H1 (cell line): ENCODE measurements at regions not wholly inside any gene's neighbourhood (a gene's known extent, or its start where the extent isn't known, plus 50 kb on each side); places are given as distances from the start of the nearest gene placed in this dataset.

ENCODE experiments used
- ATF2 ChIP-seq: IDR thresholded peaks from 2 replicates; pipeline ENCODE4 v1.6.1; 2012; ENCODE audit warnings: low read length, inconsistent platforms
- CEBPB ChIP-seq: IDR thresholded peaks from 2 replicates; pipeline ENCODE4 v1.6.1; 2012; ENCODE audit warnings: low read depth, low read length
- EP300 ChIP-seq, 2 experiments: IDR thresholded peaks; 1 replicate in 1 of 2; 2 replicates in 1 of 2; pipeline ENCODE4 v1.6.1; 2011 to 2012; ENCODE audit warnings: low read depth in 2 of 2, low read length in 2 of 2, mild to moderate bottlenecking in 2 of 2, borderline replicate concordance in 1 of 2, inconsistent platforms in 1 of 2, moderate library complexity in 1 of 2
- KDM4A ChIP-seq: IDR thresholded peaks from one replicate; pipeline ENCODE4 v1.7.1; 2012; ENCODE audit warnings: low read depth, mild to moderate bottlenecking, moderate library complexity, low read length, inconsistent platforms; ENCODE audit not compliant: severe bottlenecking
- SAP30 ChIP-seq: fragments of 300-600 bp; sonication (generic); IDR thresholded peaks from 2 replicates; pipeline ENCODE4 v1.7.1; 2012; ENCODE audit warnings: low read length, moderate library complexity, mild to moderate bottlenecking, inconsistent platforms; ENCODE audit not compliant: insufficient read depth, insufficient replicate concordance
- TAF7 ChIP-seq: optimal IDR thresholded peaks from 2 replicates; pipeline ENCODE3; 2011; ENCODE audit warnings: low read depth, mild to moderate bottlenecking, inconsistent platforms, low read length, moderate library complexity, borderline replicate concordance
- TCF12 ChIP-seq: IDR thresholded peaks from 2 replicates; pipeline ENCODE4 v1.6.1; 2011; ENCODE audit warnings: low read depth, mild to moderate bottlenecking, low read length
- TF ChIP-seq, protein P1 (sequence below): IDR thresholded peaks from 2 replicates; pipeline ENCODE4 v1.6.1; 2012; ENCODE audit warnings: inconsistent platforms

GRCh38 chr14:101065696-101066694 is 162.5 kb upstream of the RTL1 start (continued):
- TF ChIP-seq CEBPB (no peak), KDM4A (no peak), EP300 (IDR thresholded peaks at IDR 0.05; ENCODE audit: borderline replicate concordance in 1 of 2, low read depth in 2 of 2, low read length in 2 of 2) (no peak), SAP30 (no peak), TCF12 (no peak), ATF2 (no peak), TAF7 (no peak)
- TF ChIP-seq, protein P1, sequence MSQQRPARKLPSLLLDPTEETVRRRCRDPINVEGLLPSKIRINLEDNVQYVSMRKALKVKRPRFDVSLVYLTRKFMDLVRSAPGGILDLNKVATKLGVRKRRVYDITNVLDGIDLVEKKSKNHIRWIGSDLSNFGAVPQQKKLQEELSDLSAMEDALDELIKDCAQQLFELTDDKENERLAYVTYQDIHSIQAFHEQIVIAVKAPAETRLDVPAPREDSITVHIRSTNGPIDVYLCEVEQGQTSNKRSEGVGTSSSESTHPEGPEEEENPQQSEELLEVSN = no peak
